HuH-7 (cell line): ENCODE measurements at regions not wholly inside any gene's neighbourhood (a gene's known extent, or its start where the extent isn't known, plus 50 kb on each side); places are given as distances from the start of the nearest gene placed in this dataset.
"Not testable (repeated sequence)": the region's sequence is repeated elsewhere in the genome, so short reads cannot be mapped to it uniquely, and the experiment has no call there.

ENCODE experiments used
- DNase-seq: peaks from one replicate; pipeline ENCODE4 v3.0.0; 2011; ENCODE audit warnings: low spot score

GRCh38 chr11:36790526-36790925 is 192.5 kb upstream of the RAG2 start:
- no peak for DNase-seq

- no peak for DNase-seq
Observed at GRCh38 chr11:36783808-36784207, 185.8 kb upstream of the RAG2 start.

DNA sequence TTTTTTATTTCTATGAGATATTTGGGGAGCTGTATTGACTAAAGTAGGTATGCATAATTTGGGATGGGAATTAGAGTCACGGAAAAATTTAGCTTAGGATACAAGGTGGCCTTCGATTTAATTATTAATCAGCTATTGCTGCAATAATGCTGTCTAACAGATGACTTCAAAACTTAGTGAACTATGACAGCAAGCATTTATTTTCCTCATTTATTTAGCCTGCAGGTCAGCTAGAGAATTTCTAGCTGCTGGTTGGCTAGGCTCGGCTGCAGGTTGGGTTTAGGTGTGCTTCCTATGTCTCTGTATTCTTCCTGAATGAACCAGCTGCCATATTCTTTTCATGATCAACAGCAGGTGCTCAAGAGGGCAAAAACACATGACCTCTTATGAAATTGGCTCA is 181.8 kb upstream of the RAG2 start:
- DNase-seq: no peak

DNA sequence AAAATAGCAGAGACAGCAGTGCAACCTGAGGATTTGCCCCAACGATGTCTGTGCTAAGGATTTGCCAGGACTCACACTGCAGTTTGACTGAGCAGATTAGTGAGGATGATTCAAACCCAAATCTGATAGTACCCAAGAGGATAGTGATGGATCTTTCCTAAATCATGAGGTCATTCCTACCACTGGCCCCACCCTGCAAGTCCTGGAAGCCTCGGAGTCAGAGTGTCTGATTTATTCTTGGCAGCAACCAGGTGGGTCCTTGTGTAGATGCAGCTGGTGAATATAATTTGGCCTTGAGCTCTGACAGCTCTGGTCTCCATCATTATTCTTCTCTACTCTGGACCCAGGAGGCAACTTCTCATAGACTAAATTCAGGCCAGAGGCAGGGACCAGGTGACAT is 179.3 kb upstream of the RAG2 start:
- no peak for DNase-seq

DNA sequence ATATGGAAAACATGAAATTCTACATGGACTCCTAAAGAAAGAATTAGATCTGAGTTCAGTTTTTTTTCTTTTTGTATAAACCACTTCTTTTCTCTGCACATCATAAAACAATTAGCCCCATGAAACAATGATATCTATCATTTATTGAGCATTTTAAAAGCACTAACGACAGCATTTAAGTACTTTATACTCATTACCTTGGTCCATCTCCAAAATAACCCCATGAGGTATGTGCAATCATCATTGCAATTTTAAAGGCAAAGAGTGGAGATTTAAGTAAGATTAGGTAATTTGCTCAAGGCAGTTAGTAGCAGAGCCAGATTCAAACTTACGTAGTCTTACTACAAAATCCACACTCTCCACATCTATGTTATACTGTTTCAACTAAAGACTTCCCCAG is 177.7 kb upstream of the RAG2 start:
- DNase-seq: no peak

- no peak for DNase-seq
Observed at GRCh38 chr11:36775130-36775529, 177.1 kb upstream of the RAG2 start.

- DNase-seq: no peak
Observed at GRCh38 chr11:36774603-36775002, 176.6 kb upstream of the RAG2 start.

DNA sequence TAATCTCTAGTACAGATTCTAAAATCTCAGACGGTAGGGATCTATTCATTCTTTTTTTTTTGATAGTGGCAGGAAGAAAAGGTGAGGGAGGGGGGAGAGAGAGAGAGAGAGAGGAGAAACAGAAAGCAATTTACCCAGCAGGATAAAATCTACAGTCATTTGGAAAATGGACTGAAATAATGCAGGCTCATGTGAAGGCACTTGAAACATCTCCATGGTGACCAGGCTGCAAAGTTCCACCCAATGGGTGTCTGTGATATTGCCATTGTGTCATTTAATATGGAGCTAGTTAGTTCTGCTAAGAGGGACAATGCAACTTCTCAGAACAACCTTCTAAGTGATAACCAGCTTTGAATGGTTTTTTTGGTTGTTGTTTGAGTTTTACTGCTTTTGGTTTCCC is 165.2 kb upstream of the RAG2 start:
- DNase-seq: no peak

DNA sequence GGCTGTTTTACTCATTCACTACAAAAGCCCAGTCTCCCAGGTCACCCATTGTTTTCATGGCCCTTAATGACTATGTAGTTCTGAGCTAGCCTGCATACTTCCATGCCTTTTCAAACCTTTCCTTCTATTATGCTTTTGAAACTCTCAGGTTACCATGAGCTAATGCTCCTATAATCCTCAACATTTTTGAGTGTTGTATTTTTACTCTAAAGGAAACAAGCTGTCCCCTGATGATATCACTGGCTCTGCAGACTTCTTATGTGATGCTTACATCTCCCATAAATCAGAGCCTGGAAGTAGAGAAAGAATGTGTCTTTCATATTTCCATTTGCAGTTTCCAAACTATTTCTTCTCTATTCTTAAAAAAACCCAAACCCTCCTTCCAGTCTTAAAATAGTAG is 159.0 kb upstream of the RAG2 start:
- DNase-seq: no peak

GRCh38 chr11:36753960-36754359 is 155.9 kb upstream of the RAG2 start:
- DNase-seq: no peak

- DNase-seq: no peak
Observed at GRCh38 chr11:36751996-36752395, 154.0 kb upstream of the RAG2 start.

- DNase-seq: no peak
Observed at GRCh38 chr11:36751335-36751781, 153.3 kb upstream of the RAG2 start.

DNA sequence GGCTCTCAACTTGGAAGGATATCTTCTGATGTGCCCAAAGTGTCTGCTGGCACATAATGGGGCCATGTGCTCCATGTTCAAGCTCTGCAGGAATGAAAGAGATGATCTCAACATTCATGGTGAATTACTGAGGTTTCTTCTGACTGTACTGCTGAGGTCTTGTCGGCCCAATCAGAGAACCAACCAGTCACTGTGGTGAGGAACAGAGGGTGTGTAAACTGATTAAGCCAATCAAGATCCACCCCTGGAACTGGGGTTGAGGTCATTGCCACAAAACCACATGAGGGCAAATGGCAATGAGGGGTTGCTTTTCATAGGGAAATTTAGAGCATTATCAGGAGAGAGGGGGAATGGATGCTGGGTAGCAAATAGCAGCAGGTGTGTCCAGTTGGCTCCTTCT is 152.3 kb upstream of the RAG2 start:
- no peak for DNase-seq

DNA sequence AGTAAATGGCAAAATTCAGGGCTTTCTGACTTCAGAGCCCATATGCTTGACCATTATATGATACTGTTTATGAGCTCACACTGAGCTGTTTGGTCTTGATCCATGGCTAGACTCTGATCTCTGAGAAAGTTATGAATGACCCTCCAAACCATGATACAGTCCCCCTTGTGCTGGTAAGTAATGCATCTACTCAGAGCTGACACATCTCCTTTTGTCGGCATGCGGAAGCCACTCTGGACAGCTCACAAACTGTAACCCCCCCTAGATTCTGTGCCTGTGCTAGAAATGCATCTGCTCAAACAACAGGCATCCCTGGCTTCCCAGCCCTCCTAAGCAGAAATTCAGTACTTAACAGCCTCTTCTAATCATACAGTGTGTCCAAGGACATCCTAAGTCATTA is 150.8 kb upstream of the RAG2 start:
- DNase-seq: no peak

GRCh38 chr11:36746886-36747710 is 149.1 kb upstream of the RAG2 start:
- peak; percentile 81 for DNase-seq

GRCh38 chr11:36744375-36745168 is 146.5 kb upstream of the RAG2 start:
- peak; percentile 58 for DNase-seq

DNA sequence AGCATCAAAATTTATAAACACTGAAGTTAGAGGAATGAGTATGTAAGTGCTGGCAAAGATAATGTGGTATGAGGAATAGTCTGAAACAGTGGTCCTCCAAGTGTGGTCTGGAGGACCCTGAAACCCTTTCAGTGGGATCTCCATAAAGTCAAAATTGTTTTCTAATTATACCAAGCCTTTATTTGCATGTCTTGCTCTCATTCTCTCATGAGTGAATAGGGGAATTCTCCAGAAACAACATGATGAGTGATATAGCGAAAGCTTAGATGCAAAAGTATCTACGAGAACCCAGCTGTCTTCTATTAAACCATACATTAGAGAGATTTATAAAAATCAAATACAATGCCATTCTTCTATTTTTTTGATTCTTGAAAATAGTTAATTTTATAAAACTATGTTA is 145.0 kb upstream of the RAG2 start:
- DNase-seq: no peak

- no peak for DNase-seq
Observed at GRCh38 chr11:36741515-36741914, 143.5 kb upstream of the RAG2 start.

- no peak for DNase-seq
Observed at GRCh38 chr11:36738292-36738861, 140.3 kb upstream of the RAG2 start.

GRCh38 chr11:36736103-36736502 is 138.1 kb upstream of the RAG2 start:
- DNase-seq: no peak

- DNase-seq: not testable (repeated sequence)
Observed at GRCh38 chr11:36733721-36734120, 135.7 kb upstream of the RAG2 start.

GRCh38 chr11:36730761-36731160 is 132.7 kb upstream of the RAG2 start:
- no peak for DNase-seq

- no peak for DNase-seq
Observed at GRCh38 chr11:36729825-36730224, 131.8 kb upstream of the RAG2 start.
